Hepatocyte (in vitro differentiated cells): ENCODE measurements at regions not wholly inside any gene's neighbourhood (a gene's known extent, or its start where the extent isn't known, plus 50 kb on each side); places are given as distances from the start of the nearest gene placed in this dataset.

Experiments used
- CTCF ChIP-seq: fragments of 200-600 bp; sonication (generic); IDR thresholded peaks from 2 replicates; pipeline ENCODE4 v1.5.1; 2016; ENCODE audit warnings: antibody characterized with exemption, mild to moderate bottlenecking; ENCODE audit not compliant: poor library complexity
- EZH2 ChIP-seq: fragments of 200-600 bp; sonication (generic); IDR thresholded peaks from 2 replicates; pipeline ENCODE4 v1.6.1; 2016; ENCODE audit warnings: antibody characterized with exemption, mild to moderate bottlenecking, borderline replicate concordance
- EZH2phosphoT487 ChIP-seq: fragments of 200-600 bp; sonication (generic); IDR thresholded peaks from one replicate; pipeline ENCODE4 v1.6.1; 2018; ENCODE audit warnings: antibody characterized with exemption, mild to moderate bottlenecking, low read depth, moderate library complexity; ENCODE audit not compliant: unreplicated experiment, severe bottlenecking

GRCh38 chr12:56862264-56862663 is 71.9 kb downstream of the SDR9C7 start:
- TF ChIP-seq CTCF: no peak
- no peak for TF ChIP-seq EZH2
- no peak for TF ChIP-seq EZH2phosphoT487
